HG03354 (cell line): ENCODE measurements at regions not wholly inside any gene's neighbourhood (a gene's known extent, or its start where the extent isn't known, plus 50 kb on each side); places are given as distances from the start of the nearest gene placed in this dataset.

Experiments used
- ATAC-seq: cut with Tn5 transposase; IDR thresholded peaks from one replicate; pipeline ENCODE4 v1.9.1; 2021; ENCODE audit warnings: mild to moderate bottlenecking; ENCODE audit not compliant: unreplicated experiment, poor library complexity, severe bottlenecking

GRCh38 chr6:14791526-14791925 is 454.3 kb upstream of the JARID2 start:
- no peak for ATAC-seq

GRCh38 chr6:14792118-14792955 is 453.5 kb upstream of the JARID2 start:
- no peak for ATAC-seq

- ATAC-seq = no peak
Measured at GRCh38 chr6:14795451-14795850, 450.4 kb upstream of the JARID2 start.

GRCh38 chr6:14796974-14797762 is 448.7 kb upstream of the JARID2 start:
- no peak for ATAC-seq

GRCh38 chr6:14797875-14798593 is 447.8 kb upstream of the JARID2 start:
- ATAC-seq = no peak

GRCh38 chr6:14798594-14798982 is 447.3 kb upstream of the JARID2 start:
- no peak for ATAC-seq

- ATAC-seq = no peak
Measured at GRCh38 chr6:14798996-14799588, 446.8 kb upstream of the JARID2 start.

- ATAC-seq = no peak
Measured at GRCh38 chr6:14799928-14800327, 445.9 kb upstream of the JARID2 start.

- no peak for ATAC-seq
Measured at GRCh38 chr6:14802514-14803160, 443.2 kb upstream of the JARID2 start.

- ATAC-seq = no peak
Measured at GRCh38 chr6:14804001-14804784, 441.7 kb upstream of the JARID2 start.

GRCh38 chr6:14804785-14805210 is 441.1 kb upstream of the JARID2 start:
- ATAC-seq = no peak

GRCh38 chr6:14806101-14806500 is 439.8 kb upstream of the JARID2 start:
- ATAC-seq = no peak

GRCh38 chr6:14807130-14807529 is 438.7 kb upstream of the JARID2 start:
- no peak for ATAC-seq

GRCh38 chr6:14807971-14808370 is 437.9 kb upstream of the JARID2 start:
- no peak for ATAC-seq

GRCh38 chr6:14810021-14810420 is 435.8 kb upstream of the JARID2 start:
- no peak for ATAC-seq

GRCh38 chr6:14811775-14812428 is 434.0 kb upstream of the JARID2 start:
- no peak for ATAC-seq

- ATAC-seq = no peak
Measured at GRCh38 chr6:14814016-14814415, 431.9 kb upstream of the JARID2 start.

- ATAC-seq = no peak
Measured at GRCh38 chr6:14816116-14816859, 429.6 kb upstream of the JARID2 start.
